ENCODE measurements at regions not wholly inside any gene's neighbourhood (a gene's known extent, or its start where the extent isn't known, plus 50 kb on each side); places are given as distances from the start of the nearest gene placed in this dataset.

DNA sequence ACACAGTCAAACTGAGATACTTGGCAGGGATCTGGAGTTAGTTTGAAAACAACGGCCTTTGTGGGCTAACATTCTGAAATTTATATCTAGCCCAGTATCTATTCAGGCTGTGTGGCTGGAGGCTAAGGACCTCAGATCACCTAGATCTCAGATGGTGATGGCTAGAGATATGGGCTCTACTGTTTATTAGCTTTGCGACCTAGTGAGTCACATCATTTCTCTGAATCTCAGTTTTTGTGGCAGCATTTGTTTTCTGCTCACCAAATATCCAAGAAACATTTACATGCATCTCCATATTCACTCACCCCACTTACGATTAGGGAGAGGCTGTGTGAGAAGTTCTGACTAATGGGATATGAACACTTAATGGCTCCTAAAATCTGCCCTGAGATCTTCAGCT is 503.9 kb downstream of the KIF20B start:
- Mint-ChIP-seq H3K4me3 (no peak overlapping the region), H3K4me1 (peaks cover 3% of the 10 kb centered on the region), H3K36me3 (ENCODE audit: low read depth) (no peaks in the 10 kb centered on the region), H3K27ac (no peak overlapping the region), H3K9me3 (no peaks in the 10 kb centered on the region), H3K27me3 (ENCODE audit: insufficient read depth) (no peaks in the 10 kb centered on the region)
- H3K4me1 ChIP-seq (ENCODE audit: control insufficient read depth, insufficient read depth, low read length): no peaks in the 10 kb centered on the region
- no peak overlapping the region for H3K4me3 ChIP-seq (ENCODE audit: low read length)
- H3K36me3 ChIP-seq (ENCODE audit: control insufficient read depth, insufficient read depth, low read length): no peaks in the 10 kb centered on the region
- TF ChIP-seq, protein P1, sequence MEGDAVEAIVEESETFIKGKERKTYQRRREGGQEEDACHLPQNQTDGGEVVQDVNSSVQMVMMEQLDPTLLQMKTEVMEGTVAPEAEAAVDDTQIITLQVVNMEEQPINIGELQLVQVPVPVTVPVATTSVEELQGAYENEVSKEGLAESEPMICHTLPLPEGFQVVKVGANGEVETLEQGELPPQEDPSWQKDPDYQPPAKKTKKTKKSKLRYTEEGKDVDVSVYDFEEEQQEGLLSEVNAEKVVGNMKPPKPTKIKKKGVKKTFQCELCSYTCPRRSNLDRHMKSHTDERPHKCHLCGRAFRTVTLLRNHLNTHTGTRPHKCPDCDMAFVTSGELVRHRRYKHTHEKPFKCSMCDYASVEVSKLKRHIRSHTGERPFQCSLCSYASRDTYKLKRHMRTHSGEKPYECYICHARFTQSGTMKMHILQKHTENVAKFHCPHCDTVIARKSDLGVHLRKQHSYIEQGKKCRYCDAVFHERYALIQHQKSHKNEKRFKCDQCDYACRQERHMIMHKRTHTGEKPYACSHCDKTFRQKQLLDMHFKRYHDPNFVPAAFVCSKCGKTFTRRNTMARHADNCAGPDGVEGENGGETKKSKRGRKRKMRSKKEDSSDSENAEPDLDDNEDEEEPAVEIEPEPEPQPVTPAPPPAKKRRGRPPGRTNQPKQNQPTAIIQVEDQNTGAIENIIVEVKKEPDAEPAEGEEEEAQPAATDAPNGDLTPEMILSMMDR (conservative IDR thresholded peaks at IDR 0.05): no peak
- no peak overlapping the region for H3K9ac ChIP-seq (ENCODE audit: extremely low read depth, low read length, poor library complexity, severe bottlenecking)
- H3K9me3 ChIP-seq (ENCODE audit: control insufficient read depth, low read length): no peaks in the 10 kb centered on the region
- DNase-seq: no peak
- H3K27ac ChIP-seq (ENCODE audit: low read depth, low read length): no peak overlapping the region
- H3K27me3 ChIP-seq (ENCODE audit: control insufficient read depth, insufficient read depth, low read length, poor library complexity, severe bottlenecking): no peaks in the 10 kb centered on the region
- WGBS, 2 experiments (ENCODE audit: insufficient coverage in 1 of 2, insufficient read length in 1 of 2): 92 to 100% methylated on average over 1 to 3 of the region's 3 CpGs

DNA sequence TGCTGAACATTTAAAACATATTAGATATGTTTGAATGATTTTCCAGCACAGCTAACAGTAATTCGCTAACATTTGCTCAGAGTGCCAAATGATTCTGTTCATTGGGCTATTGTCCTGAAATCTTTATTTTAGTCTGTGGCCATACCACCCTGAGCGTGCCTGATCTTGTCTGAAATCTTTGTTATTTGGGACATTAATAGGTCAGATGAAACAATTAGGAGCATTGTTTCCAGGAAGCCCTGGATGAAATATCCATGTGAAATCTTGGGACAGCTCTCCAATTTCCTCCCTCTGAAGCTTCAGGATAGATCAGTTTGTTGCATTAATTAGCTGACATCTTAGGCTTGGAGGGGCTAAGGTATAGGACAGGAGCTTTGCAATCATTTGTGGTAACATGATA is 512.0 kb downstream of the KIF20B start:
- Histone ChIP-seq H3K36me3 (ENCODE audit: control insufficient read depth, insufficient read depth, low read length) (no peaks in the 10 kb centered on the region), H3K27ac (ENCODE audit: low read depth, low read length) (no peak overlapping the region), H3K27me3 (ENCODE audit: control insufficient read depth, insufficient read depth, low read length, poor library complexity, severe bottlenecking) (no peaks in the 10 kb centered on the region), H3K9me3 (ENCODE audit: control insufficient read depth, low read length) (peaks cover 4% of the 10 kb centered on the region), H3K4me3 (ENCODE audit: low read length) (no peak overlapping the region), H3K9ac (ENCODE audit: extremely low read depth, low read length, poor library complexity, severe bottlenecking) (no peak overlapping the region), H3K4me1 (ENCODE audit: control insufficient read depth, insufficient read depth, low read length) (no peaks in the 10 kb centered on the region)
- DNase-seq: no peak
- TF ChIP-seq, protein P1 (conservative IDR thresholded peaks at IDR 0.05): no peak
- Mint-ChIP-seq H3K27ac (no peak overlapping the region), H3K27me3 (ENCODE audit: insufficient read depth) (no peaks in the 10 kb centered on the region), H3K36me3 (ENCODE audit: low read depth) (no peaks in the 10 kb centered on the region), H3K9me3 (peaks cover 5% of the 10 kb centered on the region), H3K4me1 (peaks cover 3% of the 10 kb centered on the region), H3K4me3 (no peak overlapping the region)
- whole genome bisulfite sequencing, 2 experiments (ENCODE audit: insufficient coverage in 1 of 2, insufficient read length in 1 of 2): 96 to 100% methylated on average over 1 to 2 of the region's 2 CpGs

DNA sequence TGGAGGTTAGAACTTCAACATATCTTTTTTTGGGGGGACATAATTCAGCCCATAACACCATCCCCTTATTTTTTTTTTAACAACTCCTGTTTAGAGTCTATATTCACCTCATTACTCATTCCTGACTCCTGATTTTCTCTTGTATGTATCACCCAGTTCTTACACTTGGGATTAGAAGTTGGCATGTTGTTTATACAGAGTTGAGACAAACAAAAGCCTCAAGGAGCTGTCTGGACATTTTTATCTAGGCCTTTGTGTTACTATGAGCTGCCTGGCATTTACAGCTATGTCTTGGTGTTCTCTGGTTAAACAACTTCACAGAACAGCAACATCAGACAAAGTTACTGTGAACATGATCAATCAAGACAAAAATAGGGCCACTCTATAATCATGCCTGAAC is 517.5 kb downstream of the KIF20B start:
- no peak for DNase-seq
- no peaks in the 10 kb centered on the region for H3K27me3 ChIP-seq (ENCODE audit: control insufficient read depth, insufficient read depth, low read length, poor library complexity, severe bottlenecking)
- no peak overlapping the region for H3K4me3 Mint-ChIP-seq
- H3K36me3 ChIP-seq (ENCODE audit: control insufficient read depth, insufficient read depth, low read length): no peaks in the 10 kb centered on the region
- no peak overlapping the region for H3K27ac ChIP-seq (ENCODE audit: low read depth, low read length)
- peaks cover 3% of the 10 kb centered on the region for H3K4me1 Mint-ChIP-seq
- no peak overlapping the region for H3K4me3 ChIP-seq (ENCODE audit: low read length)
- H3K9ac ChIP-seq (ENCODE audit: extremely low read depth, low read length, poor library complexity, severe bottlenecking): no peak overlapping the region
- no peak overlapping the region for H3K27ac Mint-ChIP-seq
- H3K9me3 Mint-ChIP-seq: peaks cover 6% of the 10 kb centered on the region
- H3K27me3 Mint-ChIP-seq (ENCODE audit: insufficient read depth): no peaks in the 10 kb centered on the region
- H3K9me3 ChIP-seq (ENCODE audit: control insufficient read depth, low read length): peaks cover 10% of the 10 kb centered on the region
- H3K4me1 ChIP-seq (ENCODE audit: control insufficient read depth, insufficient read depth, low read length): no peaks in the 10 kb centered on the region
- TF ChIP-seq, protein P1 (conservative IDR thresholded peaks at IDR 0.05): no peak
- no peaks in the 10 kb centered on the region for H3K36me3 Mint-ChIP-seq (ENCODE audit: low read depth)
